Gastrocnemius medialis (tissue), 4 donors: ENCODE measurements at regions not wholly inside any gene's neighbourhood (a gene's known extent, or its start where the extent isn't known, plus 50 kb on each side); places are given as distances from the start of the nearest gene placed in this dataset.

ENCODE experiments used
- ATAC-seq, 2 donors: fragments of 150-250 bp; one replicate each; pipeline ENCODE4 v1.9.1; 2016
- DNase-seq, 2 donors: peaks; one replicate each; pipeline ENCODE4 v3.0.0-alpha.2; 2019
- H3K27ac ChIP-seq, 4 donors: fragments of 200-600 bp; sonication (generic); 1 replicate in 1 of 4; 2 replicates in 3 of 4; pipeline ENCODE4 v1.5.1; 2016 to 2018; ENCODE audit warnings: mild to moderate bottlenecking in 2 of 4, moderate library complexity in 1 of 4
- H3K27me3 ChIP-seq, 3 donors: fragments of 200-600 bp; sonication (generic) in 2 of 3; 1 replicate in 1 of 3; 2 replicates in 2 of 3; pipeline versions ENCODE4 v1.5.1 to v1.6.0; 2016 to 2019; ENCODE audit warnings: mild to moderate bottlenecking in 1 of 3, moderate library complexity in 1 of 3
- H3K36me3 ChIP-seq, 2 donors: fragments of 200-600 bp; sonication (generic) in 1 of 2; one replicate each; pipeline ENCODE4 v1.5.1; 2017 to 2018
- H3K4me1 ChIP-seq, 2 donors: fragments of 200-600 bp; sonication (generic) in 1 of 2; one replicate each; pipeline ENCODE4 v1.5.1; 2016 to 2017; ENCODE audit warnings: mild to moderate bottlenecking in 2 of 2
- H3K4me3 ChIP-seq, 4 donors: fragments of 200-600 bp; sonication (generic) in 3 of 4; 1 replicate in 1 of 4; 2 replicates in 3 of 4; pipeline ENCODE4 v1.5.1; 2016 to 2019; ENCODE audit warnings: mild to moderate bottlenecking in 2 of 4
- H3K9me3 ChIP-seq, 3 donors: fragments of 200-600 bp; sonication (generic) in 2 of 3; 1 replicate in 1 of 3; 2 replicates in 2 of 3; pipeline ENCODE4 v1.5.1; 2016 to 2019
- CTCF ChIP-seq, 5 experiments: fragments of 450-650 bp in 3 of 5; fragments of 200-600 bp in 2 of 5; sonication (generic) in 2 of 5; IDR thresholded peaks in 4 of 5; conservative IDR thresholded peaks in 1 of 5; 1 replicate in 4 of 5; 2 replicates in 1 of 5; pipeline ENCODE4 v1.5.1; 2016 to 2019; ENCODE audit warnings: antibody characterized with exemption in 5 of 5, mild to moderate bottlenecking in 3 of 5, moderate library complexity in 3 of 5
- POLR2A ChIP-seq, 2 donors: fragments of 450-650 bp; IDR thresholded peaks; one replicate each; pipeline ENCODE4 v1.6.1; 2017; ENCODE audit warnings: antibody characterized with exemption in 2 of 2, mild to moderate bottlenecking in 2 of 2, moderate library complexity in 2 of 2
- in situ Hi-C, 4 donors: fragments of 200-750 bp; cut with MboI; loops; one replicate each; pipeline versions ENCODE4 v1.15.0 to v1.8.0; 2017; ENCODE audit warnings: low sequenced_read_pairs in 4 of 4
- intact Hi-C: fragments of 100-400 bp; cut with DNase I; formaldehyde crosslinking; loops from one replicate; pipeline ENCODE4 v1.15.1; 2023; ENCODE audit warnings: low total_unique reads

- no peak overlapping the region for H3K4me3 ChIP-seq
- ATAC-seq, result no peak
- intact Hi-C loops, result no loop called here
- in situ Hi-C loops, result no loop called here
- no peak for DNase-seq
- H3K36me3 ChIP-seq, result no peaks in the 10 kb centered on the region
- no peak overlapping the region for H3K27ac ChIP-seq
- H3K9me3 ChIP-seq, result no peaks in the 10 kb centered on the region
- H3K4me1 ChIP-seq, result no peaks in the 10 kb centered on the region
- no peak for TF ChIP-seq POLR2A (IDR thresholded peaks at IDR 0.05)
- TF ChIP-seq CTCF (IDR thresholded peaks at IDR 0.05 in 4 of 5, conservative IDR thresholded peaks at IDR 0.05 in 1 of 5), result no peak
- H3K27me3 ChIP-seq, result no peaks in the 10 kb centered on the region
Measured at GRCh38 chr11:131168839-131169713, 201.3 kb upstream of the NTM start.

GRCh38 chr11:131172011-131172410 is 198.4 kb upstream of the NTM start:
- H3K4me1 ChIP-seq, result no peaks in the 10 kb centered on the region
- no peak for ATAC-seq
- H3K9me3 ChIP-seq, result no peaks in the 10 kb centered on the region
- in situ Hi-C loops (no loop called here), intact Hi-C loops (no loop called here)
- H3K36me3 ChIP-seq, result no peaks in the 10 kb centered on the region
- H3K27ac ChIP-seq, result no peak overlapping the region
- TF ChIP-seq CTCF (IDR thresholded peaks at IDR 0.05 in 4 of 5, conservative IDR thresholded peaks at IDR 0.05 in 1 of 5) (no peak), POLR2A (IDR thresholded peaks at IDR 0.05) (no peak)
- H3K27me3 ChIP-seq, result no peaks in the 10 kb centered on the region
- no peak overlapping the region for H3K4me3 ChIP-seq
- DNase-seq, result no peak

- in situ Hi-C loops, result no loop called here
- no peaks in the 10 kb centered on the region for H3K4me1 ChIP-seq
- H3K4me3 ChIP-seq, result no peak overlapping the region
- no peaks in the 10 kb centered on the region for H3K9me3 ChIP-seq
- intact Hi-C loops, result no loop called here
- DNase-seq (no peak), ATAC-seq (no peak)
- H3K36me3 ChIP-seq, result no peaks in the 10 kb centered on the region
- H3K27me3 ChIP-seq, result no peaks in the 10 kb centered on the region
- TF ChIP-seq POLR2A (IDR thresholded peaks at IDR 0.05) (no peak), CTCF (IDR thresholded peaks at IDR 0.05 in 4 of 5, conservative IDR thresholded peaks at IDR 0.05 in 1 of 5) (no peak)
- no peak overlapping the region for H3K27ac ChIP-seq
Measured at GRCh38 chr11:131178020-131178419, 192.4 kb upstream of the NTM start.

GRCh38 chr11:131178596-131178995 is 191.8 kb upstream of the NTM start:
- TF ChIP-seq CTCF (IDR thresholded peaks at IDR 0.05 in 4 of 5, conservative IDR thresholded peaks at IDR 0.05 in 1 of 5) (no peak), POLR2A (IDR thresholded peaks at IDR 0.05) (no peak)
- Histone ChIP-seq H3K4me3 (no peak overlapping the region), H3K9me3 (no peaks in the 10 kb centered on the region), H3K4me1 (no peaks in the 10 kb centered on the region), H3K27me3 (no peaks in the 10 kb centered on the region), H3K27ac (no peak overlapping the region), H3K36me3 (no peaks in the 10 kb centered on the region)
- in situ Hi-C loops (no loop called here), intact Hi-C loops (no loop called here)
- ATAC-seq (no peak), DNase-seq (no peak)
